H1 (cell line): ENCODE measurements at regions not wholly inside any gene's neighbourhood (a gene's known extent, or its start where the extent isn't known, plus 50 kb on each side); places are given as distances from the start of the nearest gene placed in this dataset.

Experiments used
- CBX5 ChIP-seq: fragments of 300-800, 300-1000 bp; sonication (generic); IDR thresholded peaks from 2 replicates; pipeline ENCODE4 v1.7.1; 2016; ENCODE audit warnings: antibody characterized with exemption, low read length, low read depth
- CTCF ChIP-seq, 3 experiments: IDR thresholded peaks; 1 replicate in 2 of 3; 2 replicates in 1 of 3; pipeline versions ENCODE4 v1.5.1 to v1.6.1; 2011; ENCODE audit warnings: low read length in 3 of 3, mild to moderate bottlenecking in 3 of 3, inconsistent platforms in 2 of 3, low read depth in 1 of 3, moderate library complexity in 1 of 3; ENCODE audit not compliant: insufficient read depth in 1 of 3; ENCODE audit errors: control extremely low read depth in 1 of 3
- EGR1 ChIP-seq: IDR thresholded peaks from 2 replicates; pipeline ENCODE4 v1.6.1; 2011; ENCODE audit warnings: low read depth, low read length, borderline replicate concordance
- EP300 ChIP-seq, 2 experiments: IDR thresholded peaks; 1 replicate in 1 of 2; 2 replicates in 1 of 2; pipeline ENCODE4 v1.6.1; 2011 to 2012; ENCODE audit warnings: low read depth in 2 of 2, low read length in 2 of 2, mild to moderate bottlenecking in 2 of 2, borderline replicate concordance in 1 of 2, inconsistent platforms in 1 of 2, moderate library complexity in 1 of 2
- GABPA ChIP-seq: IDR thresholded peaks from 2 replicates; pipeline ENCODE4 v1.6.1; 2011; ENCODE audit warnings: mild to moderate bottlenecking, low read length, moderate library complexity, borderline replicate concordance; ENCODE audit not compliant: insufficient read depth
- JUN ChIP-seq: IDR thresholded peaks from 2 replicates; pipeline ENCODE4 v1.6.1; 2011; ENCODE audit warnings: low read depth, mild to moderate bottlenecking, improper control_type of control experiment, low read length
- POLR2AphosphoS5 ChIP-seq: IDR thresholded peaks from 2 replicates; pipeline ENCODE4 v1.6.1; 2011; ENCODE audit warnings: low read depth, low read length
- SP2 ChIP-seq: IDR thresholded peaks from 2 replicates; pipeline ENCODE4 v1.6.1; 2012; ENCODE audit warnings: mild to moderate bottlenecking, low read length, inconsistent platforms
- SRF ChIP-seq: IDR thresholded peaks from 2 replicates; pipeline ENCODE4 v1.6.1; 2011; ENCODE audit warnings: mild to moderate bottlenecking, low read depth, low read length, moderate library complexity
- TAF1 ChIP-seq: IDR thresholded peaks from 2 replicates; pipeline ENCODE4 v1.6.1; 2011; ENCODE audit warnings: mild to moderate bottlenecking, low read depth, low read length
- TAF7 ChIP-seq: optimal IDR thresholded peaks from 2 replicates; pipeline ENCODE3; 2011; ENCODE audit warnings: low read depth, mild to moderate bottlenecking, inconsistent platforms, low read length, moderate library complexity, borderline replicate concordance
- TF ChIP-seq, protein P1 (sequence below): IDR thresholded peaks from 2 replicates; pipeline ENCODE4 v1.6.1; 2012; ENCODE audit warnings: inconsistent platforms

DNA sequence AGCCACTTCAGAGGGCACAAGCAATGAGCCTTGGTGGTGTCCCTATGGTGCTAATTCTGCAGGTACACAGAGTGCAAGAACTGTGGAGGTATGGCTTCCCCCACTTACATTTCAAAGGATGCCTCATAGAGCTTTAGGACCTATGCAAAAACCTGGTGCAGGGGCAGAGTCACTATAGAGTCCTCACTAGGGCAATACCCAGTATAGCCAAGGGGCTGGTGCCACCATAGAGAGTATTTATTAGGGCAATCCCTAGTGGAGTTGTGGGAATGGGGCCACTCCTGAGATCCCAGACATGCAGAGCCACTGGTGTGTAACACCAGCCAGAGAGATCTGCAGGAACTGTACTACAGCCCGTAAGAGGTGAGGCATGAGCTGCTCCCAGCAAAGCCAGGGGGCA lies 312.2 kb downstream of the SLC4A3 start:
- TF ChIP-seq POLR2AphosphoS5, result no peak
- no peak for TF ChIP-seq CBX5
- TF ChIP-seq EGR1, result no peak
- TF ChIP-seq TAF1, result no peak
- no peak for TF ChIP-seq JUN
- TF ChIP-seq SP2, result no peak
- no peak for TF ChIP-seq EP300 (IDR thresholded peaks at IDR 0.05; ENCODE audit: borderline replicate concordance in 1 of 2, low read depth in 2 of 2, low read length in 2 of 2)
- TF ChIP-seq CTCF (IDR thresholded peaks at IDR 0.05; ENCODE audit: control extremely low read depth in 1 of 3, insufficient read depth in 1 of 3, low read depth in 1 of 3, low read length in 3 of 3), result no peak
- no peak for TF ChIP-seq GABPA
- TF ChIP-seq, protein P1, sequence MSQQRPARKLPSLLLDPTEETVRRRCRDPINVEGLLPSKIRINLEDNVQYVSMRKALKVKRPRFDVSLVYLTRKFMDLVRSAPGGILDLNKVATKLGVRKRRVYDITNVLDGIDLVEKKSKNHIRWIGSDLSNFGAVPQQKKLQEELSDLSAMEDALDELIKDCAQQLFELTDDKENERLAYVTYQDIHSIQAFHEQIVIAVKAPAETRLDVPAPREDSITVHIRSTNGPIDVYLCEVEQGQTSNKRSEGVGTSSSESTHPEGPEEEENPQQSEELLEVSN, result no peak
- no peak for TF ChIP-seq TAF7
- TF ChIP-seq SRF, result no peak
